OCI-LY1 (cell line): ENCODE measurements at regions not wholly inside any gene's neighbourhood (a gene's known extent, or its start where the extent isn't known, plus 50 kb on each side); places are given as distances from the start of the nearest gene placed in this dataset.
"Not testable (repeated sequence)": the region's sequence is repeated elsewhere in the genome, so short reads cannot be mapped to it uniquely, and the experiment has no call there.

Experiments
- H2AFZ ChIP-seq: fragments of 200-600 bp; sonication (generic), shearing (Covaris generic); 2 replicates; pipeline ENCODE4 v1.6.0; 2014; ENCODE audit warnings: antibody characterized with exemption, mild to moderate bottlenecking, low read length
- H3F3A ChIP-seq: fragments of 200-600 bp; sonication (generic), shearing (Covaris generic); 2 replicates; pipeline ENCODE4 v1.6.0; 2014; ENCODE audit warnings: mild to moderate bottlenecking, antibody characterized with exemption, low read length, moderate library complexity; ENCODE audit not compliant: insufficient read depth
- H3K27ac ChIP-seq: fragments of 200-600 bp; sonication (generic); 2 replicates; pipeline ENCODE4 v1.5.1; 2014; ENCODE audit warnings: low read length, mixed run types, mild to moderate bottlenecking, low read depth; ENCODE audit not compliant: poor library complexity, severe bottlenecking
- H3K27me3 ChIP-seq: fragments of 200-600 bp; sonication (generic); 2 replicates; pipeline ENCODE4 v1.6.0; 2014; ENCODE audit warnings: antibody characterized with exemption, mild to moderate bottlenecking, low read length, moderate library complexity; ENCODE audit not compliant: insufficient read depth
- H3K36me3 ChIP-seq: fragments of 200-600 bp; sonication (generic); 2 replicates; pipeline ENCODE4 v1.6.1; 2014; ENCODE audit warnings: mild to moderate bottlenecking, antibody characterized with exemption, low read length, moderate library complexity, mixed read lengths; ENCODE audit not compliant: insufficient read depth
- H3K4me1 ChIP-seq: fragments of 200-600 bp; sonication (generic); 2 replicates; pipeline ENCODE4 v1.5.1; 2014; ENCODE audit warnings: mild to moderate bottlenecking, low read length, moderate library complexity; ENCODE audit not compliant: insufficient read depth, severe bottlenecking
- H3K4me2 ChIP-seq: fragments of 200-600 bp; sonication (generic), shearing (Covaris generic); 2 replicates; pipeline ENCODE4 v1.6.1; 2014; ENCODE audit warnings: low read length
- H3K4me3 ChIP-seq: fragments of 200-600 bp; sonication (generic); 2 replicates; pipeline ENCODE4 v1.5.1; 2014; ENCODE audit warnings: low read length, low read depth, mild to moderate bottlenecking, mixed read lengths; ENCODE audit not compliant: poor library complexity, severe bottlenecking
- H3K79me2 ChIP-seq: fragments of 200-600 bp; shearing (Covaris generic); 2 replicates; pipeline ENCODE4 v1.6.1; 2016; ENCODE audit warnings: mixed run types, low read length, mixed read lengths; ENCODE audit not compliant: insufficient read depth
- H3K9ac ChIP-seq: fragments of 200-600 bp; sonication (generic), shearing (Covaris generic); 2 replicates; pipeline ENCODE4 v1.6.1; 2014; ENCODE audit warnings: mild to moderate bottlenecking, low read length, mixed read lengths
- H3K9me2 ChIP-seq: fragments of 200-600 bp; sonication (generic), shearing (Covaris generic); 2 replicates; pipeline ENCODE4 v1.6.1; 2014; ENCODE audit warnings: low read depth, mild to moderate bottlenecking, low read length, mixed read lengths
- H3K9me3 ChIP-seq: fragments of 200-600 bp; shearing (Covaris generic); 2 replicates; pipeline ENCODE4 v1.6.1; 2014; ENCODE audit warnings: low read length, mixed read lengths
- H4K20me1 ChIP-seq: fragments of 200-600 bp; sonication (generic), shearing (Covaris generic); 2 replicates; pipeline ENCODE4 v1.6.0; 2016; ENCODE audit warnings: mild to moderate bottlenecking, low read length; ENCODE audit not compliant: insufficient read depth
- CTCF ChIP-seq: fragments of 200-600 bp; sonication (generic), shearing (Covaris generic); IDR thresholded peaks from 2 replicates; pipeline ENCODE4 v1.5.1; 2017; ENCODE audit warnings: mild to moderate bottlenecking, antibody characterized with exemption, low read length, moderate library complexity, mixed read lengths
- EZH2 ChIP-seq: fragments of 200-600 bp; sonication (generic), shearing (Covaris generic); IDR thresholded peaks from 2 replicates; pipeline ENCODE4 v1.8.0; 2017; ENCODE audit warnings: borderline replicate concordance, mixed run types, mild to moderate bottlenecking, antibody characterized with exemption, low read length, moderate library complexity, mixed read lengths

DNA sequence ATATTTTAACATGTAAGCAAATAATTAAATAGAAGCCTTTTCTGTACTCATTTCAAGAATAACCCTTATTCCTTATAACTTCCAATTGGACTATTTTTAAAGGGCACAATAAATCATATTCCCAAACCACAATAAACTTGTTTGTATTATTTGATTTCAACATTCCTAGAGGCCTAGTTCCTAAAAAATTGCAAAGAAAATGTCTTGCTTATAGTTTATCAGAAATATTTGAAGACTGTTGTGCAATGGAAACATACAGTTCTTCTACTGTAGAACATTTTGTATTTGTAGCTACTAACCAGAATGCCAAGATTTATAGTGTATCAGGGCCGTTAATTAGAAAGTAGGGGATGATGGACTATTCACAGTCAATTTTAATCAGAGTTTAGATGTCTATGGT lies 1037.0 kb upstream of the CDH18 start:
- Histone ChIP-seq H3K4me2 (no peak overlapping the region), H2AFZ (no peak overlapping the region), H3K79me2 (no peaks in the 10 kb centered on the region), H3K36me3 (no peaks in the 10 kb centered on the region), H3K27ac (no peak overlapping the region), H3F3A (no peaks in the 10 kb centered on the region), H3K9me2 (no peaks in the 10 kb centered on the region), H3K4me1 (no peaks in the 10 kb centered on the region), H4K20me1 (no peaks in the 10 kb centered on the region), H3K27me3 (no peaks in the 10 kb centered on the region), H3K9me3 (no peaks in the 10 kb centered on the region), H3K4me3 (no peak overlapping the region), H3K9ac (no peak overlapping the region)
- no peak for TF ChIP-seq CTCF
- no peak for TF ChIP-seq EZH2

DNA sequence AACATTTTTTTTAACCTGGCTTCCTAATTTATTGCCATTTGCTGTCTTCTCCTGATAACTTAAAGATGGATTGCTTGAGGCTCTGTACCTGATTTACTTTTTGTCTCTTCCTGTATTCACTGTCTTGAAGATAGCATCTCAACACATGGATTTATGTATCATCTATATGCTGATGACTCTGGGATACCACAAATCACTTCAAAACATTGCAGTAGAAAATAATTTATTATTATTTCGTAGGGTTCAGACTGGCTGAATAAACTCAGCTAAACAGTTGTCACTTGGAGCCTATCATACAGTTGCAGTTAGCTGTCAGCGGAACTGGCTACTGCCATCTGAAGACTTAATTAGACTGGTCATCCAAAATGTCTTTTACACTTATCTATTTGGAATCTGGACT lies 1025.2 kb upstream of the CDH18 start:
- no peaks in the 10 kb centered on the region for H3K36me3 ChIP-seq
- H3K4me2 ChIP-seq, result no peak overlapping the region
- no peak overlapping the region for H3K27ac ChIP-seq
- H3K9me3 ChIP-seq, result no peaks in the 10 kb centered on the region
- H2AFZ ChIP-seq, result no peak overlapping the region
- no peak overlapping the region for H3K9ac ChIP-seq
- H4K20me1 ChIP-seq, result no peaks in the 10 kb centered on the region
- no peaks in the 10 kb centered on the region for H3K27me3 ChIP-seq
- TF ChIP-seq CTCF, result no peak
- no peak for TF ChIP-seq EZH2
- no peak overlapping the region for H3K4me3 ChIP-seq
- no peaks in the 10 kb centered on the region for H3K79me2 ChIP-seq
- no peaks in the 10 kb centered on the region for H3K9me2 ChIP-seq
- no peaks in the 10 kb centered on the region for H3F3A ChIP-seq
- H3K4me1 ChIP-seq, result no peaks in the 10 kb centered on the region

DNA sequence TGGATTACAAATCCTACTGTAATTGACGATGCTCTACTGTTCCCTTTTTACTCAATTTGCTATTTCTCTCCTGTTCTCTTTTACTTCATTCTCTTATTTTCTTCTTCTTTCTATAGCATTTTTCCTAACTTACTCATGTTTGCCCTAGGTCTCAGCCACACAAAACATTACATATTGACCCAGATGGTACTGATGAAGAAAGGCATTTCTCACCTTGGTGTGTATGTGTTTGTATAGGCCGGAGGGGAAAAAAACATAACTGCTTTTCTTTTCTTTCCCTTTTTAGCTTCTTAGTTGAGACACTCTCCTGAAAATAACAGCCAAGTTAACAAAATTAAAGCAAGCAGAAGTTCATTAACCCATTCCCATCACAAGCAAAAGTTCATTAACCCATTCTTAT lies 1019.8 kb upstream of the CDH18 start:
- H3K79me2 ChIP-seq, result no peaks in the 10 kb centered on the region
- H3K4me2 ChIP-seq, result no peak overlapping the region
- no peaks in the 10 kb centered on the region for H3K9me3 ChIP-seq
- H3K27me3 ChIP-seq, result no peaks in the 10 kb centered on the region
- no peak overlapping the region for H2AFZ ChIP-seq
- no peaks in the 10 kb centered on the region for H3F3A ChIP-seq
- TF ChIP-seq EZH2 (no peak), CTCF (no peak)
- no peak overlapping the region for H3K9ac ChIP-seq
- H3K4me3 ChIP-seq, result no peak overlapping the region
- no peak overlapping the region for H3K27ac ChIP-seq
- no peaks in the 10 kb centered on the region for H4K20me1 ChIP-seq
- no peaks in the 10 kb centered on the region for H3K4me1 ChIP-seq
- no peaks in the 10 kb centered on the region for H3K36me3 ChIP-seq
- H3K9me2 ChIP-seq, result no peaks in the 10 kb centered on the region

- not testable (repeated sequence) for H3K4me3 ChIP-seq, H3K4me1 ChIP-seq, H3F3A ChIP-seq, H3K79me2 ChIP-seq, H3K9ac ChIP-seq, H4K20me1 ChIP-seq, H3K36me3 ChIP-seq, H3K4me2 ChIP-seq, H3K27me3 ChIP-seq, H3K27ac ChIP-seq, H3K9me2 ChIP-seq, H3K9me3 ChIP-seq, H2AFZ ChIP-seq
These were observed 1000.9 kb upstream of the CDH18 start for GRCh38 chr5:20988933-20989332.
